GM18861 (cell line): ENCODE measurements at regions not wholly inside any gene's neighbourhood (a gene's known extent, or its start where the extent isn't known, plus 50 kb on each side); places are given as distances from the start of the nearest gene placed in this dataset.

Source experiments
- ATAC-seq: cut with Tn5 transposase; IDR thresholded peaks from one replicate; pipeline ENCODE4 v1.9.1; 2021; ENCODE audit not compliant: unreplicated experiment

DNA sequence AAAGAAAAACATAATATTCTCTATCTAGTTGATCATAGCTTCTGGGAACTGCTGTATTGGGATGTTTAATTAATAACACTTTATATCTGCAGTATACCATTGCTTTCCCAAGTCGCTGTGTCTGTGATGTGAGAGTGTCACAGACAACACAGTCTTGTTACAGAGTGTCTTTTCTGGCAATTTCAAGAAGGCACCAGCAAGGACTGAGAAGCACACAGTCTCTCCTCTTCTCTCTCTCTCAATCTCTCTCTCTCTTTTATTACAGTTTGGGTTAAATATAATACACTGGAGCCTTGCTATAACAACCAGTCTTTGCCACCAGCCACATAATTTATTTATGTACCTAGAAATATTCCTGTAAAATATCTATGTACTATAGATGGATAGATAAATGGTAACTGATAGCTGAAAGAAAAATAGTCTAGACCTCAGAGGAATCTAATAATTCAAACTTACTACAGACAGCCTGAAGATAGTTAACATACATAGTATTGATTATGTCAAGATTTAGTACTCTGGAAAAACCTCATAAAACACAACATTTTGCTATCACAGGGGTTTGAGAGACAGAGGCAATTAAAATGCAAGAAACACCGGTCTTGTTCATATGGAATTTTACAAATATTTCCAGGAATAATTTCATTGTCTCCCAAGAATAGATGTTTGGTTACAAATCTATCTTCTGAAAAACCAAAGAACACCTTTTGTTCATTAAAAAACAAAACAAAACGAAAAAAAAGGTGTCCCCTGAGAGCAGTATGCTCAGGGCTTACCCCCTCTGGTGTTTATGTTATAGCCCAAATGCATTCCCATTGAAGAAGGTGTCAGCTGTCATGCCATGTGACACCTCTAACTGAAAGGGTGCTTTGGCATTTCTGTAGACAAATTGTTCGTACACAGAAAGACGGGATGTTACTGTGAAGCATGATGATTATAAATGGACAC is 507.8 kb downstream of the TBC1D4 start:
- no peak for ATAC-seq

DNA sequence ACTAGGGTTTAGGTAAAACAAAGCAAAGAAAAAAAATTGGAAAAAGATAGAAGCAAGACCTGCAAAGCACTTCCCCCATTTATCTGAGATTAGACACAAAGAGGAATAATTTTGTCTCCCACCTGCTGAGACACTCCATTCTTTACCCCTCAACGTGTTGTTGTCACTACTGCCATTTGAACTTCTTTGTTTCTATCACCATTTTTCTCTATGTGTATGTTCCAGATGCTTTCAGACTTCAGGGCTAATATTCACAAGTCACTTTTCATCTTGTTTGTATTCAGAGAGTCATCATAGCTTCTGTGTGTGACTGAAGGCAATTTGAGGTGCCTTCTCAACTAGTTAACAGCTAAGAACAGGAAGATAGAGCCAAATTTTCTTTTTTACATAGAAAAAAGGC is 512.5 kb downstream of the TBC1D4 start:
- no peak for ATAC-seq

- no peak for ATAC-seq
Observed at GRCh38 chr13:74966814-74967424, 515.0 kb downstream of the TBC1D4 start.

GRCh38 chr13:74966275-74966674 is 515.7 kb downstream of the TBC1D4 start:
- ATAC-seq, result no peak

DNA sequence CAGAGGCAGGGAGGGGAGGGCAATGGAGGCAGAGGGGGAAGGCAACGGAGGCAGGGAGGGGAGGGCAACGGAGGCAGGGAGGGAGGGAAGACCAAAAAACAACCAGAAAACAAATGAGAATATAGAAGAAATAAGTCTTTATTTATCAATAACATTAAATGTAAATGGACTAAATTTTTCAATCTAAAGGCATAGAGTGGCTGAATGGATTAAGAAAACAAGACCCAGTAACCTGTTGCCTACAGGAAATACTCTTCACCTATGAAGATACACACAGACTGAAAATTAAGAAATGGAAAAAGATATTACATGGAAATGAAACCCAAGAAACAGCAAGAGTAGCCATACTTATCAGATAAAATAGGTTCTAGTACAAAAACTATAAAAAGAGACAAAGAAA is 536.3 kb downstream of the TBC1D4 start:
- ATAC-seq, result no peak

DNA sequence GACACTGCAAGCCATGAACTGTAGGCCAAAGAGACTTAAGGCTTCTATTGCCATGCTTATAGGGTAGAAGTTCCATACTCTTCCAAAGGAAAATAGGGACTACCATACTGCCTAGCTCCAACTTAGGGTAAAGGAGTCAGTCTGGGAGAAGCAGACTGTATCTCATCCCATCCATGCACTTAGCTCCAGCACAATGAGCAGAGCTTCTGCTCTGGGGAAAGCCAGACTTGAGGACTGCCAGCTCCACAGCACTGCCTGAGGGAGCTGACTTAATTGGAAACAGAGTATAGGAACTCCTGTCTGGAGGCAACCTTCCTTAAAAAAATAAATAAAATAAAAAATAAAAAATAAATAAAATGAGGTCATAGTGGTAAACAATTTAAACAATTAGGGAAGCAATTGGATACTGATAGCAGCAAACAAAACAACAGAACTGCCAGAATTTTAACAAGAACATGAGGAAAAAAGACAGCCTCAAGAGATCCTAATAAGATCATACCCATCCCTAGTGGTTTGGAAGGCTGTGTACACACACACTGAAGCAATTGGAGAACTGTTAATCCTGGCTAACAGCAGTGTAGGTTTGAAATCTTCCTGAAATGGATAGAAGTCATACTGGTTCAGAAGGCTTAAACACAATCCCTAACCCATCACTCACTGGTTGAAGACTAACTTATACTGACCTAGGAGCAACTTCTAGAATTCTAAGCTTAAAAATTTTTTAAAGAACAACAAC is 550.1 kb downstream of the TBC1D4 start:
- ATAC-seq, result no peak

DNA sequence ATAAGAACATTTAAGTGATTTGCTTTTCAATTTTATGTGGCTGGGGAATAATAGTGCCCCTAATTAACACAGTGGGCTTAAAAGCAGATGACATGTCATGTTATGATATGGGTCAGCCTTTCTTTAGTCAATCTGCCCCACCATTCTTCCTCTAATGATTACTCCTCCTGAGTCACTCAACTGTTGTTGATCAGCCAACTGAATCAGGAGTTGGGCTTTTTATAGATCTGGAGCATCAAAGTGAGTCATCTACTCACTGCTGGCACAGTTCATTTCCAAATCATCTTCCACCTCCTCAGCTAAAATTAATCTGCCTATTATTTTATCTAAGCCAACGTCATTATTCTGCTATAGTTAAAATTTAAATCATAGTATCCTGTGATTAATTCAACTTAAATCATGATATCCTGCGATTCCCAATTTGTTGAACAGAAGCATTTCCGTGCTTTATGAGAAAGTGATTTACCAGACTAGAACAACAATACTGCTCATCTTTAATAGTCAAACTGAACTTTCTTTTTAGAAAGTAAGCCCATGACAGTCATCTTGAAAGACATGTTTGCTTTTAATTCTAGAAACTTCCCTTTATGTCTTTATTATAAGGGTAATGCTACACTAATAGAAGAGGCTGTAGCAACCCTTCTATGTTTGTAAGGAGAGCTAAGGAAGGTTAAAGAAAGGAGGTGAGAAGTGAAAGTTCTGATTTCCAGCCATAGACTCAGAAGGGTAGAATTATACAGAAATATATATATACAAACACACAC is 551.4 kb downstream of the TBC1D4 start:
- no peak for ATAC-seq

GRCh38 chr13:74929436-74929835 is 552.5 kb downstream of the TBC1D4 start:
- no peak for ATAC-seq

GRCh38 chr13:74927823-74928222 is 554.1 kb downstream of the TBC1D4 start:
- no peak for ATAC-seq

DNA sequence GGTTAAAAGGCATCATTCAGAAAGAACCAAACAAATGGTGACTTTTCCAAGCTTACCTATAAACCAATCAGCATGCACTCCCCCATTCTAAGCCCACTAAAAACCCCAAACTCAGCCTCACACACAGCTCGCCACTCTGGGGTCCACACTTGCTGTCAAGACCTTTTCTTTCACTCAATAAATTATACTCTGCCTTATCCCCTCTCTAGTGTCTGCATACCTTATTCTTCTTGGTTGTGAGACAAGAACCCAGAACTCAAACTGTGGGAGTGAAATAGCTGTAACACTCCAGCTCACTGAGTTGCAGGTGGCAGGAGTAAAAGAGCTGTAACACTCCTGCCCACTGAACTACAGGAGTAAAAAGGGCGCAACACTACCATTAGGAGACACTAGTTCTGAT is 559.0 kb downstream of the TBC1D4 start:
- no peak for ATAC-seq

DNA sequence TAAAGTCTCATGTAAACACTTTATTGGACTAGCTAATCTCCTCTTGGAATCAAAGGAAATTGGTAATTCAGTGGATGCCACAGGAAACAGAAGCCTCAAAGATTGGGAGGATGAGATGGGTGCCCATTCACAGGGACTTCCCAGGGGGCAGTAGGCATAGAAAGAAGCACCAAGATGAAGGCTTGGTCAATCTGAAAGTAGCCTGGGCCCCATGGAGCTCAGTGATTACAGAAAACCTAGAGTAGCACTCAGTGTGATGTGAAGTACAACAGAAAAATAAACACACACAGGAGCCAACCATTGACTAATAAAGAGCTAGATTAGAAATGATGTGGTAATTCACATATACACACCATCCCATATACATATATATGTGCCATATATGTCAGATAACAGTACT is 560.6 kb downstream of the TBC1D4 start:
- no peak for ATAC-seq

GRCh38 chr13:74920920-74921319 is 561.0 kb downstream of the TBC1D4 start:
- ATAC-seq, result no peak

GRCh38 chr13:74920361-74920760 is 561.6 kb downstream of the TBC1D4 start:
- ATAC-seq, result no peak

DNA sequence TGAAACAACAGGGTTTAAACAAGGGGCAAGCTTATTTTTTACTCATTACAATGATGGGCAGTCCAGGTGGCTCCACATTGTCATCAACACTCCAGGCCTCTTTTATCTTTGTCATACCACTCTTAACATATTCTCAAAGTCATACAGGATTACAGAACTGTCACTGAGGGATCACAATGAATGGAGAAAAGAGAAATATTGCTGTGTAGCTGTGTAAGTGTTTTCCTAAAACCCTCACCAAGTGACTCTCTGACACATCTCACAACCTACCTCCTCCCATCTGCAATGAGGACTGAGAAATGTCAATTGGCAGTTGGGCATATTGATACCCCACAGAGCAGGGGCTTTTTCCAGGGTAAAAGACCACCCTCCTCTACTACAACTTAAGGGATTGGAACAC is 562.1 kb downstream of the TBC1D4 start:
- no peak for ATAC-seq

DNA sequence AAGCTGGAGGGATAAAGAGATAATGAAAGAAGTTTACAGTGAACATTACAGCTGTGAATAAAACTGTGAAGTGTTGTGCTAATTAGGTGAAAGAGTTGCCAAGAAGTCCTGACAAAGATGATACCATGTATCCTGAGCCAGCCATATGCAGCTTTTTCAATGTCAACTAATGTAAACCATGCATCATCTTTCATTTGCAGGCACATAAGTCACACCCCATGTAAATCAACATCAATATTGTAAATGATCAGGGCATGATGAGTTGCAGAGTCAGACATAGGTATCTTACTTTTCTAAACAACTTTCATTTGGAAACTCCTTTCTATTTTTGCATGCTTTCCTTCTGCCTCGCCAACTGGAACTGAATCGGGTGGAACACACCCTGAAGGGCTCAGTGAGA is 569.1 kb downstream of the TBC1D4 start:
- ATAC-seq, result no peak

DNA sequence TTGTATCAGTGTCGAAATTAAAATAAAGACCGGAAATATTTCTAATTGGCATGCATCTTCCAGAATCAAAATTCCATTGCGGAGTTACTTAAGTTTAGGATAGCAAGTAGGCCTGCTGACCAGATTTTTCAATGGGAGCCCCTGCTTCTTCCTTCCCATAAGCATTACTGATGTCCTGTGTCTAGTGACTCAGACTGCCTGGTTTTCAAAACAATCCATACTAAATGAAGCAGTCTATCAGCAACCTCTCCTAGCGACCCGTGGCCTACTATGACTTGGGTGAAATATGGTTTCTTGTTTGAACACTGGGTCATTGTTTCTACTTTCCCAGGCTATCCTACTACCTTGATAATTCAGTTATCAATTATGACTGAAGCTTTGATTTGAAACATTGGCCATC is 571.6 kb downstream of the TBC1D4 start:
- no peak for ATAC-seq

DNA sequence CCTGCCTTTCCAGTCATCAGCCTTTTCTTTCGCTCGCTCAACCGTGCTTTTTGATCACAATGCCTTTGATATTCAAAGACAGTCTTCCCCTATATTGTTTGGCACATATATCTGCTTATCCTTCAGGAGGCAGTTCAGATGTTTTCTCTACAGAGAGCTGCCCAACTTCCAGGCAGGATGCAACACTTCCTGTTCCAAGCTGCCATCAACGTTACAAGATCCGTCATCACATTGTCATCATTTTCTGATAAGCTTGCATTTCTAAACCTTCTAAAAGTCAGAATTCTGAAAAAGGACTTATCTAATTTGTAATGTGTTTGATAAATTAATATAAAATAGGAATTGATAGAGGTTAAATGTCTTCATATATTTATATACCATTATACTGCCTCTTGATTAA is 574.2 kb downstream of the TBC1D4 start:
- ATAC-seq, result no peak

- ATAC-seq, result no peak
Observed at GRCh38 chr13:74904556-74904955, 577.4 kb downstream of the TBC1D4 start.

- ATAC-seq, result no peak
Observed at GRCh38 chr13:74895042-74895796, 586.8 kb downstream of the TBC1D4 start.

DNA sequence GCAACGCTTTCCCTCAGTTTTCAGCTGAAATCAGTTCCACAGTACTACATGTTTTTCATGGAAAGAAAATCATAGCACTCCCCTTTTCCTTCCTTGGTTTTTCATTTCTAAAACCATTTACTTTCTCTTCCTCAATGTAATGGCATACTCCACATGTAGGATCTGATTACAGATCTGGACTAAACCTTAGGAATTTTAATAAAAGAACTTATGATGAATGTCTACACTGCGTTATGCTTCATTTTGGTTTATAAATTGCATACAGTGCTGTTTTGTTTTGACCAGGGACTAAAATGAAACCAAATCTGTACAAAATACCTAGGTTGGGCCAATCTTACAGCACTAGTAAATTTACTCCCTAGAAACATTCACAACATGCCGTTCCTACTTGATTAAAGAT is 589.9 kb downstream of the TBC1D4 start:
- ATAC-seq, result no peak
